Parathyroid adenoma (tissue), 2 donors: ENCODE measurements at regions not wholly inside any gene's neighbourhood (a gene's known extent, or its start where the extent isn't known, plus 50 kb on each side); places are given as distances from the start of the nearest gene placed in this dataset.

ENCODE experiments used
- H2AFZ ChIP-seq: fragments of 300-600 bp; sonication (generic); one replicate; pipeline ENCODE4 v1.7.0; 2017; ENCODE audit warnings: antibody characterized with exemption, mild to moderate bottlenecking
- H3K27ac ChIP-seq: fragments of 300-600 bp; sonication (generic); one replicate; pipeline ENCODE4 v1.7.0; 2017
- H3K27me3 ChIP-seq: fragments of 300-600 bp; sonication (generic); one replicate; pipeline ENCODE4 v1.7.0; 2017; ENCODE audit warnings: low read length; ENCODE audit not compliant: control insufficient read depth, insufficient read depth
- H3K36me3 ChIP-seq: fragments of 300-600 bp; sonication (generic); one replicate; pipeline ENCODE4 v1.7.0; 2017; ENCODE audit warnings: low read length; ENCODE audit not compliant: control insufficient read depth, insufficient read depth
- H3K4me1 ChIP-seq: fragments of 300-600 bp; sonication (generic); one replicate; pipeline ENCODE4 v1.7.0; 2017; ENCODE audit warnings: control low read depth
- H3K4me2 ChIP-seq: fragments of 300-600 bp; sonication (generic); one replicate; pipeline ENCODE4 v1.7.0; 2017; ENCODE audit warnings: low read length
- H3K4me3 ChIP-seq: fragments of 300-600 bp; sonication (generic); one replicate; pipeline ENCODE4 v1.7.0; 2017; ENCODE audit warnings: low read depth, low read length
- H3K79me2 ChIP-seq: fragments of 300-600 bp; sonication (generic); one replicate; pipeline ENCODE4 v1.7.0; 2017; ENCODE audit warnings: control low read depth
- H3K9ac ChIP-seq: fragments of 300-600 bp; sonication (generic); one replicate; pipeline ENCODE4 v1.7.0; 2017; ENCODE audit warnings: mild to moderate bottlenecking
- H3K9me3 ChIP-seq: fragments of 300-600 bp; sonication (generic); one replicate; pipeline ENCODE4 v1.7.0; 2017; ENCODE audit warnings: low read length; ENCODE audit not compliant: control insufficient read depth
- TF ChIP-seq, protein P1 (sequence below): fragments of 300-600 bp; sonication (generic); IDR thresholded peaks from one replicate; pipeline ENCODE4 v1.7.0; 2017; ENCODE audit warnings: antibody characterized with exemption, mild to moderate bottlenecking
- donor health status: primary hyperparathyroidism.

DNA sequence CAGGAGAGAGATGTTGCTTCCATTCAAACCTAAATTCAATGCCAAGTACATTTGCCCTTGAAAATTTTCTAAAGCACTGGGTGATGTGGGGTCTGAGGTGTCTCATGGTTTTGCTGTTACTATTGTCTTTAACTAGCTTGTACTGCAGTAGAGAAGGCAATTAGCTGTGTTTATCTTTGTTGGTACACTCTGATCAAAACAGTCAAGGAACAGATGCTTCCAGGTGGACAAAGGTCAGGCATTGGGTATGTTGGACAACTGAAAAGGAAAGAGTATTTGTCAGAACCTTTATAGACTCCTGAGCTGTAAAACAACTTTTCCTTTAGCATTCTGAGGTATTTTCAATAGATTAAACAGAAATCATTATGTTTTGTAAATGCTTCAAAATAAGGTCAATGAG is 2228.7 kb upstream of the WWC1 start:
- Histone ChIP-seq H3K9ac (no peak overlapping the region), H3K27ac (no peak overlapping the region), H3K4me2 (no peak overlapping the region), H3K4me1 (no peaks in the 10 kb centered on the region), H3K79me2 (no peaks in the 10 kb centered on the region), H3K4me3 (no peak overlapping the region), H3K27me3 (no peaks in the 10 kb centered on the region), H2AFZ (no peak overlapping the region), H3K9me3 (no peaks in the 10 kb centered on the region), H3K36me3 (no peaks in the 10 kb centered on the region)
- TF ChIP-seq, protein P1, sequence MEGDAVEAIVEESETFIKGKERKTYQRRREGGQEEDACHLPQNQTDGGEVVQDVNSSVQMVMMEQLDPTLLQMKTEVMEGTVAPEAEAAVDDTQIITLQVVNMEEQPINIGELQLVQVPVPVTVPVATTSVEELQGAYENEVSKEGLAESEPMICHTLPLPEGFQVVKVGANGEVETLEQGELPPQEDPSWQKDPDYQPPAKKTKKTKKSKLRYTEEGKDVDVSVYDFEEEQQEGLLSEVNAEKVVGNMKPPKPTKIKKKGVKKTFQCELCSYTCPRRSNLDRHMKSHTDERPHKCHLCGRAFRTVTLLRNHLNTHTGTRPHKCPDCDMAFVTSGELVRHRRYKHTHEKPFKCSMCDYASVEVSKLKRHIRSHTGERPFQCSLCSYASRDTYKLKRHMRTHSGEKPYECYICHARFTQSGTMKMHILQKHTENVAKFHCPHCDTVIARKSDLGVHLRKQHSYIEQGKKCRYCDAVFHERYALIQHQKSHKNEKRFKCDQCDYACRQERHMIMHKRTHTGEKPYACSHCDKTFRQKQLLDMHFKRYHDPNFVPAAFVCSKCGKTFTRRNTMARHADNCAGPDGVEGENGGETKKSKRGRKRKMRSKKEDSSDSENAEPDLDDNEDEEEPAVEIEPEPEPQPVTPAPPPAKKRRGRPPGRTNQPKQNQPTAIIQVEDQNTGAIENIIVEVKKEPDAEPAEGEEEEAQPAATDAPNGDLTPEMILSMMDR = no peak

DNA sequence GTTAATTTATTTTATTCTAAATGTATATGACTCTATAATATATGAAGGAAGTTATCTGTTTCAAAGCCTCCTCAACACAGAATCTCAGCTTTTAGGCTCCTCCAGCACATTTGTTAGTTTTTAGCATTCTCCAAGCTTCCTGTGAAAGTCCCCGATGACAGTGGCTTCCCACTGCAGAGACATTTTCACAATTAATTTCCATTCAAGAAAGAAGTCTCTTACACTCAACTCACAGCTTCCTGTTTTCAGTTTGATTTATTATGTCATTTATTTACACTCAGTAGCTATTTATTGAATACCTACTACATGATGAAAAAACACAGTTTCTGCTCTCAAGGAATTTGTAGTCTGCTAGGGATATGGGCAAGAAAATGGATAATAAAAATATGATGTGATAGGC is 2228.2 kb upstream of the WWC1 start:
- Histone ChIP-seq H3K27ac (no peak overlapping the region), H3K4me3 (no peak overlapping the region), H3K79me2 (no peaks in the 10 kb centered on the region), H3K4me2 (no peak overlapping the region), H3K4me1 (no peaks in the 10 kb centered on the region), H2AFZ (no peak overlapping the region), H3K9ac (no peak overlapping the region), H3K27me3 (no peaks in the 10 kb centered on the region), H3K9me3 (no peaks in the 10 kb centered on the region), H3K36me3 (no peaks in the 10 kb centered on the region)
- TF ChIP-seq, protein P1 = no peak

- Histone ChIP-seq H2AFZ (no peak overlapping the region), H3K27me3 (no peaks in the 10 kb centered on the region), H3K4me2 (no peak overlapping the region), H3K27ac (no peak overlapping the region), H3K4me1 (no peaks in the 10 kb centered on the region), H3K9ac (no peak overlapping the region), H3K36me3 (no peaks in the 10 kb centered on the region), H3K79me2 (no peaks in the 10 kb centered on the region), H3K9me3 (no peaks in the 10 kb centered on the region), H3K4me3 (no peak overlapping the region)
- TF ChIP-seq, protein P1 = no peak
These were observed 2222.7 kb upstream of the WWC1 start for GRCh38 chr5:166068547-166069335.

DNA sequence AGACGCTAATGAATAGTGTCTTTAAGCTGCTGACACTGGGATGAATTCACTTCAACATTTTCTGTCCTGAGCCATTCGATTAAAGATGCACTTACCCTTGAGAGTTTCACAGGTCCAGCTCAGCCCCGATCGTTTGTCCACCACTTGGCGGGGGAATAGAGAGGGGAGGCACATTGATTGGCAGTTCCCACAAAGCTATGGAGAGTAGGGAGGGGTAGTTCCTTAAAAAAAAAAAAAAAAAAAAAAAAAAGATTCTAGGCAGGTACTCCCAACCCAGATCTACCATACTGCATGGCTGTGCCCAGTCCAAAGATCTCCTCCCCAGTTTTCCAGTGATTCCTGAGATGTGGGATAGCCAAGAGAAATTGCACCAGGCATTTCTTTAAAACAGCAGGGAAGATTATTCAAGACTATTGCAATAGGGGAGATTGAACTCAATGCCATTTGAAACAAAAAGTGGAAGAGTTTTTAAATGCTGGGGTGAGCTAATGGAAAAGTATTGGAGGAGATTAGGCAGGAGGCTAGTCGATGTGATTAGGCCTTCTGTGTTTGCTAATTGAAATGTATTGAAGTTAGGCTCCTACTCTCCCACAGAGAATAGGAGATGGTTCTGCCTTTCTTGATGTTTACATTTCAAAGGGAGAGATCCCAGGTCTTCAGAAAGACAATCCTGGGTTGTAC is 2217.4 kb upstream of the WWC1 start:
- Histone ChIP-seq H3K4me1 (no peaks in the 10 kb centered on the region), H2AFZ (no peak overlapping the region), H3K9me3 (no peaks in the 10 kb centered on the region), H3K27me3 (no peaks in the 10 kb centered on the region), H3K4me2 (no peak overlapping the region), H3K27ac (no peak overlapping the region), H3K9ac (no peak overlapping the region), H3K79me2 (no peaks in the 10 kb centered on the region), H3K4me3 (no peak overlapping the region), H3K36me3 (no peaks in the 10 kb centered on the region)
- TF ChIP-seq, protein P1 = no peak
